GM19455 (cell line): ENCODE measurements at regions not wholly inside any gene's neighbourhood (a gene's known extent, or its start where the extent isn't known, plus 50 kb on each side); places are given as distances from the start of the nearest gene placed in this dataset.

Source experiments
- ATAC-seq: cut with Tn5 transposase; IDR thresholded peaks from one replicate; pipeline ENCODE4 v1.9.1; 2021; ENCODE audit not compliant: unreplicated experiment

- ATAC-seq, result no peak
Observed at GRCh38 chr3:15942936-15943335, 145.2 kb upstream of the ANKRD28 start.

GRCh38 chr3:15948388-15948787 is 150.6 kb upstream of the ANKRD28 start:
- no peak for ATAC-seq

GRCh38 chr3:15952543-15953175 is 154.9 kb upstream of the ANKRD28 start:
- no peak for ATAC-seq

- ATAC-seq, result no peak
Observed at GRCh38 chr3:15953841-15954240, 156.1 kb upstream of the ANKRD28 start.

GRCh38 chr3:15955968-15956367 is 158.2 kb upstream of the ANKRD28 start:
- ATAC-seq, result no peak

- no peak for ATAC-seq
Observed at GRCh38 chr3:15958692-15959433, 161.1 kb upstream of the ANKRD28 start.

- ATAC-seq, result no peak
Observed at GRCh38 chr3:15959434-15959811, 161.6 kb upstream of the ANKRD28 start.

- ATAC-seq, result no peak
Observed at GRCh38 chr3:15964605-15965442, 167.0 kb upstream of the ANKRD28 start.

GRCh38 chr3:15967577-15967976 is 169.8 kb upstream of the ANKRD28 start:
- no peak for ATAC-seq

GRCh38 chr3:15969874-15970640 is 172.3 kb upstream of the ANKRD28 start:
- no peak for ATAC-seq

GRCh38 chr3:15973414-15973813 is 175.6 kb upstream of the ANKRD28 start:
- no peak for ATAC-seq

- no peak for ATAC-seq
Observed at GRCh38 chr3:15973940-15974339, 176.2 kb upstream of the ANKRD28 start.

GRCh38 chr3:15974647-15975046 is 176.9 kb upstream of the ANKRD28 start:
- no peak for ATAC-seq

GRCh38 chr3:15976524-15976923 is 178.7 kb upstream of the ANKRD28 start:
- ATAC-seq, result no peak

- ATAC-seq, result no peak
Observed at GRCh38 chr3:15977090-15977489, 179.3 kb upstream of the ANKRD28 start.

GRCh38 chr3:15977598-15978232 is 179.9 kb upstream of the ANKRD28 start:
- ATAC-seq, result no peak

- no peak for ATAC-seq
Observed at GRCh38 chr3:15978801-15979200, 181.0 kb upstream of the ANKRD28 start.

- no peak for ATAC-seq
Observed at GRCh38 chr3:15979495-15979894, 181.7 kb upstream of the ANKRD28 start.

- ATAC-seq, result no peak
Observed at GRCh38 chr3:15979900-15980299, 182.1 kb upstream of the ANKRD28 start.

GRCh38 chr3:15982243-15982642 is 184.5 kb upstream of the ANKRD28 start:
- no peak for ATAC-seq
